B cell (primary cell): ENCODE measurements at regions not wholly inside any gene's neighbourhood (a gene's known extent, or its start where the extent isn't known, plus 50 kb on each side); places are given as distances from the start of the nearest gene placed in this dataset.

Experiments used
- ATAC-seq: fragments of 200-7000 bp; cut with Tn5 transposase; one replicate; pipeline ENCODE4 v1.10.0; 2021; ENCODE audit warnings: low read depth, mild to moderate bottlenecking, moderate number of reproducible peaks, moderate library complexity
- CTCF ChIA-PET: fragments of 350-600 bp; sonication (Branson Sonifier 250); formaldehyde crosslinking; loops from one replicate; lab custom pipeline; 2021; ENCODE audit warnings: antibody characterized with exemption, inconsistent platforms; lab: Charles Lee
- POLR2A ChIA-PET: fragments of 350-600 bp; sonication (Branson Sonifier 250); formaldehyde crosslinking; loops from one replicate; lab custom pipeline; 2021; ENCODE audit warnings: antibody characterized with exemption; lab: Charles Lee
- DNase-seq: peaks from one replicate; pipeline ENCODE4 v3.0.0; 2013
- H2AFZ ChIP-seq: 2 replicates; pipeline ENCODE4 v1.6.1; 2012; ENCODE audit warnings: mild to moderate bottlenecking, low read depth, low read length; ENCODE audit not compliant: insufficient read depth, poor library complexity, severe bottlenecking
- H3K27ac ChIP-seq, 2 donors: 1 replicate in 1 of 2; 2 replicates in 1 of 2; pipeline ENCODE4 v1.5.1; 2012 to 2013; ENCODE audit warnings: low read length in 2 of 2, mild to moderate bottlenecking in 2 of 2, moderate library complexity in 1 of 2
- H3K27me3 ChIP-seq, 4 experiments: fragments of 200-600 bp in 1 of 4; sonication (generic) in 1 of 4; replicated peaks in 1 of 4; 1 replicate in 2 of 4; 2 replicates in 2 of 4; pipeline versions ENCODE4 v1.6.1 to v1.7.0; 2013 to 2016; ENCODE audit warnings: low read length in 3 of 4, mild to moderate bottlenecking in 2 of 4, mixed read lengths in 1 of 4, moderate library complexity in 1 of 4; ENCODE audit not compliant: insufficient read depth in 4 of 4, control insufficient read depth in 3 of 4; ENCODE audit errors: control extremely low read depth in 1 of 4
- H3K36me3 ChIP-seq, 2 experiments: replicated peaks in 1 of 2; 1 replicate in 1 of 2; 2 replicates in 1 of 2; pipeline versions ENCODE4 v1.6.1 to v1.7.1; 2013; ENCODE audit warnings: low read length in 1 of 2; ENCODE audit not compliant: insufficient read depth in 2 of 2, control insufficient read depth in 1 of 2; ENCODE audit errors: control extremely low read depth in 1 of 2, extremely low read depth in 1 of 2
- H3K4me1 ChIP-seq, 2 donors: fragments of 200-600 bp in 1 of 2; sonication (generic) in 1 of 2; 1 replicate in 1 of 2; 2 replicates in 1 of 2; pipeline versions ENCODE4 v1.5.1 to v1.6.1; 2013 to 2017; ENCODE audit warnings: low read length in 2 of 2; ENCODE audit not compliant: control insufficient read depth in 2 of 2, insufficient read depth in 2 of 2
- H3K4me2 ChIP-seq: replicated peaks from 2 replicates; pipeline ENCODE3; 2012; ENCODE audit warnings: mild to moderate bottlenecking, low read depth, low read length; ENCODE audit not compliant: poor library complexity, severe bottlenecking
- H3K4me3 ChIP-seq, 5 experiments: fragments of 200-600 bp in 1 of 5; sonication (generic) in 1 of 5; 1 replicate in 3 of 5; 2 replicates in 2 of 5; pipeline versions ENCODE4 v1.5.1 to v1.7.0; 2011 to 2016; ENCODE audit warnings: low read length in 4 of 5, mild to moderate bottlenecking in 4 of 5, low read depth in 2 of 5, control low read depth in 1 of 5, moderate library complexity in 1 of 5; ENCODE audit not compliant: insufficient read depth in 1 of 5; ENCODE audit errors: control extremely low read depth in 1 of 5, extremely low read depth in 1 of 5
- H3K79me2 ChIP-seq: fragments of 200-600 bp; sonication (generic); one replicate; pipeline ENCODE4 v1.6.0; 2016; ENCODE audit warnings: low read length; ENCODE audit not compliant: control insufficient read depth, insufficient read depth
- H3K9ac ChIP-seq: fragments of 200-600 bp; sonication (generic); 2 replicates; pipeline ENCODE4 v1.6.1; 2017; ENCODE audit warnings: mild to moderate bottlenecking, low read length, moderate library complexity
- H3K9me3 ChIP-seq, 3 donors: one replicate each; pipeline versions ENCODE4 v1.6.1 to v1.7.1; 2013; ENCODE audit warnings: low read length in 2 of 3; ENCODE audit not compliant: control insufficient read depth in 2 of 3, insufficient read depth in 1 of 3; ENCODE audit errors: control extremely low read depth in 1 of 3
- H4K20me1 ChIP-seq: 2 replicates; pipeline ENCODE4 v1.6.0; 2012; ENCODE audit warnings: mild to moderate bottlenecking, low read length; ENCODE audit not compliant: insufficient read depth, control insufficient read depth, poor library complexity, severe bottlenecking
- H3K27ac Mint-ChIP-seq: one replicate; pipeline ENCODE4 v1.8.0; 2021; ENCODE audit warnings: mixed read lengths
- H3K27me3 Mint-ChIP-seq: one replicate; pipeline ENCODE4 v1.8.0; 2021; ENCODE audit warnings: mixed read lengths
- H3K4me1 Mint-ChIP-seq: one replicate; pipeline ENCODE4 v1.8.0; 2021; ENCODE audit warnings: mixed read lengths
- H3K4me3 Mint-ChIP-seq: one replicate; pipeline ENCODE4 v1.8.0; 2021; ENCODE audit warnings: mixed read lengths
- H3K9me3 Mint-ChIP-seq: one replicate; pipeline ENCODE4 v1.8.0; 2022; ENCODE audit warnings: mixed read lengths; ENCODE audit not compliant: insufficient read depth
- EZH2 ChIP-seq: IDR thresholded peaks from 2 replicates; pipeline ENCODE4 v1.6.1; 2012; ENCODE audit warnings: borderline replicate concordance, low read depth, mild to moderate bottlenecking, moderate library complexity, low read length; ENCODE audit not compliant: insufficient read depth, poor library complexity, severe bottlenecking
- WGBS: methylation state at CpG from one replicate; pipeline ENCODE4 v1.1.5; 2013; ENCODE audit warnings: missing lambda C conversion rate; ENCODE audit not compliant: insufficient coverage; 5-methylcytosine and 5-hydroxymethylcytosine counted together
- intact Hi-C: fragments of 100-400 bp; cut with micrococcal nuclease; formaldehyde crosslinking; loops from one replicate; pipeline ENCODE4 v1.10.0; 2022
- TF ChIP-seq, protein P1 (sequence below): fragments of 200-600 bp; IDR thresholded peaks from one replicate; pipeline ENCODE4 v1.8.0; 2022; ENCODE audit warnings: antibody characterized with exemption, mild to moderate bottlenecking

DNA sequence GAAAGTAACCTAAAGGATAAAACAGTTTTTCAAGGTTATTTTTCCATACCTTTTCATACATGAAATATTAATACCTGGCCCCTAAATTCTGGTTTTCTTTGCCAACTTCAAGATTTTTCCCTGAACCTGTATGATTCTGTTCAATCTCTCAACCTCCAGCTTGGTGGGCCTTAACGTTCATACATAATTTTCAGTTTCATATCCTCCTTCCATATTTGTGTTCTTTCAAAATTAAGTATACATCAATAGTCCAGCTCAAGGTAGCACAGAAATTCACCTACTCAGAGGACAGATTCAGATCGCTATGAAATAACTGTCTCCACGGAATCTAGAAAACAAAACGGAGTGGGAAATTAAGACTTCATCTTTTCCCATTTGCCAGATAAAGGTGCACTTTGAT is 505.8 kb upstream of the GHITM start:
- intact Hi-C loops, result no loop called here
- no peak overlapping the region for H3K27ac Mint-ChIP-seq

DNA sequence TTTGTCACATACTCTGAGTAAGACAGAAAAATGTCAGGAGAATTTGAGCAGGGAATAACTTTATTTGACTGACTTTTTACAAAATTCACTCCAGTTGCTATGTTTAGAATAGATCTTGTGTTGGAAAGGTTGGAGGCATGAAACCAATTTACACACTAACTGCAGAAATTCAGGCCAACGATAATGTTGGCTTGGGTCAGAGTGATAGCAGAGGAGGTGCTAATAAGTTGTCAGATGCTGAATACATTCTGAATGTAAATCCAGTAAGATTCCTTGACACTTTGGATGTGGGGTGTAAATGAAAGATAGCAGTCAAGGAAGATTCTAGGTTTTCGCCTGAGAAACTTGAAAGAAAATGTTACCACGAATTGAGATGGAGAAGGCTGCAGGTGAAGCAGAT is 502.5 kb upstream of the GHITM start:
- H2AFZ ChIP-seq, result no peak overlapping the region
- H3K79me2 ChIP-seq, result no peaks in the 10 kb centered on the region
- no peaks in the 10 kb centered on the region for H3K36me3 ChIP-seq
- H3K4me1 Mint-ChIP-seq, result no peaks in the 10 kb centered on the region
- TF ChIP-seq, protein P1, sequence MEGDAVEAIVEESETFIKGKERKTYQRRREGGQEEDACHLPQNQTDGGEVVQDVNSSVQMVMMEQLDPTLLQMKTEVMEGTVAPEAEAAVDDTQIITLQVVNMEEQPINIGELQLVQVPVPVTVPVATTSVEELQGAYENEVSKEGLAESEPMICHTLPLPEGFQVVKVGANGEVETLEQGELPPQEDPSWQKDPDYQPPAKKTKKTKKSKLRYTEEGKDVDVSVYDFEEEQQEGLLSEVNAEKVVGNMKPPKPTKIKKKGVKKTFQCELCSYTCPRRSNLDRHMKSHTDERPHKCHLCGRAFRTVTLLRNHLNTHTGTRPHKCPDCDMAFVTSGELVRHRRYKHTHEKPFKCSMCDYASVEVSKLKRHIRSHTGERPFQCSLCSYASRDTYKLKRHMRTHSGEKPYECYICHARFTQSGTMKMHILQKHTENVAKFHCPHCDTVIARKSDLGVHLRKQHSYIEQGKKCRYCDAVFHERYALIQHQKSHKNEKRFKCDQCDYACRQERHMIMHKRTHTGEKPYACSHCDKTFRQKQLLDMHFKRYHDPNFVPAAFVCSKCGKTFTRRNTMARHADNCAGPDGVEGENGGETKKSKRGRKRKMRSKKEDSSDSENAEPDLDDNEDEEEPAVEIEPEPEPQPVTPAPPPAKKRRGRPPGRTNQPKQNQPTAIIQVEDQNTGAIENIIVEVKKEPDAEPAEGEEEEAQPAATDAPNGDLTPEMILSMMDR, result no peak
- TF ChIP-seq EZH2, result no peak
- DNase-seq (no peak), ATAC-seq (no peak)
- H3K9ac ChIP-seq, result no peak overlapping the region
- no peak overlapping the region for H3K4me2 ChIP-seq
- no peaks in the 10 kb centered on the region for H3K9me3 ChIP-seq
- H3K4me3 Mint-ChIP-seq, result no peak overlapping the region
- 86% methylated on average over 2 of the region's 3 CpGs for WGBS
- no peaks in the 10 kb centered on the region for H4K20me1 ChIP-seq
- H3K4me1 ChIP-seq, result no peaks in the 10 kb centered on the region
- H3K27me3 ChIP-seq, result no peaks in the 10 kb centered on the region
- no peaks in the 10 kb centered on the region for H3K9me3 Mint-ChIP-seq
- ChIA-PET CTCF (no interaction called here), POLR2A (no interaction called here)
- H3K27ac Mint-ChIP-seq, result no peak overlapping the region
- no peaks in the 10 kb centered on the region for H3K27me3 Mint-ChIP-seq
- no peak overlapping the region for H3K27ac ChIP-seq
- intact Hi-C loops, result no loop called here
- no peak overlapping the region for H3K4me3 ChIP-seq

More for the DNA sequence above, 505.8 kb upstream of the GHITM start:
- ATAC-seq (no peak), DNase-seq (no peak)
- ChIA-PET POLR2A (no interaction called here), CTCF (no interaction called here)
- no peak overlapping the region for H3K4me2 ChIP-seq
- 82% methylated on average over 2 of the region's 4 CpGs for WGBS
- no peaks in the 10 kb centered on the region for H3K4me1 ChIP-seq
- H3K4me1 Mint-ChIP-seq, result no peaks in the 10 kb centered on the region
- H3K36me3 ChIP-seq, result no peaks in the 10 kb centered on the region
- no peaks in the 10 kb centered on the region for H3K9me3 Mint-ChIP-seq
- H3K9me3 ChIP-seq, result no peaks in the 10 kb centered on the region
- no peaks in the 10 kb centered on the region for H3K27me3 ChIP-seq
- H3K4me3 ChIP-seq, result no peak overlapping the region
- H3K27ac ChIP-seq, result no peak overlapping the region
- no peak overlapping the region for H3K9ac ChIP-seq
- H3K79me2 ChIP-seq, result no peaks in the 10 kb centered on the region
- H4K20me1 ChIP-seq, result no peaks in the 10 kb centered on the region
- TF ChIP-seq, protein P1, result no peak
- no peak for TF ChIP-seq EZH2
- no peak overlapping the region for H2AFZ ChIP-seq
- no peak overlapping the region for H3K4me3 Mint-ChIP-seq
- no peaks in the 10 kb centered on the region for H3K27me3 Mint-ChIP-seq
